ENCODE measurements at regions not wholly inside any gene's neighbourhood (a gene's known extent, or its start where the extent isn't known, plus 50 kb on each side); places are given as distances from the start of the nearest gene placed in this dataset.

DNA sequence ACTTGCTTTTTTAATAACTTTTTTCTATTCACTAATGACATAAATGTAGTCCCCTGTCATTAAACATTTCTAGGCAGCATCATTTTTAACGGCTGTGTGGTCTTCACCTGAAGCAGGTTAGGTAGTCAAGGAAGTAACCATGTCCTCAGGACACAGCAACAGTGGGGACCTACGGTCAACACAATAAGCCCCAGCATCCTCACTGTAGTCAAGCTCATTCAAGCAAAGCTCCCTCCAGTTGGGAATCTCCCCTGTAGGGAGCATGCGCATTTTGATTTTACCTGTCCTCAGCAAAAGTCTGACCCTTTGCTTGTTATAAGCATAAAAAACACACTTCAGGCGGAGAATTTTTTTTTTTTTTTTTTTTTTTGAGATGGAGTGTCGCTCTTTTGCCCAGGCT is 151.4 kb downstream of the SHQ1 start:
- no peak for TF ChIP-seq POLR2A (IDR thresholded peaks at IDR 0.05)
- no peak for TF ChIP-seq POLR2AphosphoS5 (IDR thresholded peaks at IDR 0.05)
- TF ChIP-seq, protein P1, sequence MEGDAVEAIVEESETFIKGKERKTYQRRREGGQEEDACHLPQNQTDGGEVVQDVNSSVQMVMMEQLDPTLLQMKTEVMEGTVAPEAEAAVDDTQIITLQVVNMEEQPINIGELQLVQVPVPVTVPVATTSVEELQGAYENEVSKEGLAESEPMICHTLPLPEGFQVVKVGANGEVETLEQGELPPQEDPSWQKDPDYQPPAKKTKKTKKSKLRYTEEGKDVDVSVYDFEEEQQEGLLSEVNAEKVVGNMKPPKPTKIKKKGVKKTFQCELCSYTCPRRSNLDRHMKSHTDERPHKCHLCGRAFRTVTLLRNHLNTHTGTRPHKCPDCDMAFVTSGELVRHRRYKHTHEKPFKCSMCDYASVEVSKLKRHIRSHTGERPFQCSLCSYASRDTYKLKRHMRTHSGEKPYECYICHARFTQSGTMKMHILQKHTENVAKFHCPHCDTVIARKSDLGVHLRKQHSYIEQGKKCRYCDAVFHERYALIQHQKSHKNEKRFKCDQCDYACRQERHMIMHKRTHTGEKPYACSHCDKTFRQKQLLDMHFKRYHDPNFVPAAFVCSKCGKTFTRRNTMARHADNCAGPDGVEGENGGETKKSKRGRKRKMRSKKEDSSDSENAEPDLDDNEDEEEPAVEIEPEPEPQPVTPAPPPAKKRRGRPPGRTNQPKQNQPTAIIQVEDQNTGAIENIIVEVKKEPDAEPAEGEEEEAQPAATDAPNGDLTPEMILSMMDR (IDR thresholded peaks at IDR 0.05), result no peak
- TF ChIP-seq EP300 (IDR thresholded peaks at IDR 0.05; ENCODE audit: low read depth), result no peak

Data from transverse colon (tissue), 4 donors.